Pancreas (tissue), 10 donors: ENCODE measurements at regions not wholly inside any gene's neighbourhood (a gene's known extent, or its start where the extent isn't known, plus 50 kb on each side); places are given as distances from the start of the nearest gene placed in this dataset.

Experiments used
- ATAC-seq, 4 donors: fragments of 200-7000 bp; cut with Tn5 transposase; one replicate each; pipeline versions ENCODE4 v1.8.0 to v1.9.1; 2020; ENCODE audit warnings: mild to moderate bottlenecking in 4 of 4, moderate library complexity in 4 of 4
- DNase-seq, 6 donors: peaks; one replicate each; pipeline ENCODE4 v3.0.0-alpha.2; 2020
- FAIRE-seq: peaks from 2 replicates; lab custom pipeline; 2012; peaks lifted over from hg19 to GRCh38; lab: Jason Lieb, UNC
- H3K27ac ChIP-seq, 4 donors: fragments of 200-600 bp; sonication (generic); 1 replicate in 3 of 4; 2 replicates in 1 of 4; pipeline versions ENCODE4 v1.5.0 to v1.8.0; 2020
- H3K27me3 ChIP-seq, 4 donors: fragments of 200-600 bp; one replicate each; pipeline ENCODE4 v1.8.0; 2021
- H3K36me3 ChIP-seq, 3 donors: fragments of 200-600 bp; sonication (generic) in 1 of 3; one replicate each; pipeline versions ENCODE4 v1.5.0 to v1.8.0; 2020 to 2021
- H3K4me1 ChIP-seq, 3 donors: fragments of 200-600 bp; one replicate each; pipeline ENCODE4 v1.8.0; 2021
- H3K4me3 ChIP-seq, 4 donors: fragments of 200-600 bp; sonication (generic) in 2 of 4; one replicate each; pipeline versions ENCODE4 v1.5.0 to v1.8.0; 2020 to 2021
- H3K9me3 ChIP-seq, 4 donors: fragments of 200-600 bp; one replicate each; pipeline ENCODE4 v1.8.0; 2021
- WGBS, 2 donors: extraction: QIAGEN DNeasy Blood & Tissue Kit; methylation state at CpG; one replicate each; pipeline ENCODE4 v1.1.7; 2013; 5-methylcytosine and 5-hydroxymethylcytosine counted together
- intact Hi-C, 3 donors: fragments of 100-400 bp; cut with DNase I; formaldehyde crosslinking; loops; one replicate each; pipeline versions ENCODE4 v1.11.1 to v1.14.2; 2022
- TF ChIP-seq, protein P1 (sequence below), 4 donors: fragments of 200-600 bp; sonication (generic) in 3 of 4; IDR thresholded peaks; one replicate each; pipeline versions ENCODE4 v1.5.0 to v1.8.0; 2021; ENCODE audit warnings: antibody characterized with exemption in 4 of 4
- donor health status: healthy with polysubstance abuse.
- donor health status: DM: no; HTN: no; CAD: no; lungs with moderate emphysema.
- donor health status: DM: no; HTN: no; CAD: no.
- donor health status: control.
- donor health status: control.
- donor health status: Bipolar disorder and iron deficiency.
- donor health status: DM: yes; HTN: yes; CAD: no.
- donor health status: DM: no; HTN: no; CAD: no.
- donor health status: DM: no; HTN: no; CAD: no.
- donor health status: DM: yes; HTN: yes; CAD: no.

DNA sequence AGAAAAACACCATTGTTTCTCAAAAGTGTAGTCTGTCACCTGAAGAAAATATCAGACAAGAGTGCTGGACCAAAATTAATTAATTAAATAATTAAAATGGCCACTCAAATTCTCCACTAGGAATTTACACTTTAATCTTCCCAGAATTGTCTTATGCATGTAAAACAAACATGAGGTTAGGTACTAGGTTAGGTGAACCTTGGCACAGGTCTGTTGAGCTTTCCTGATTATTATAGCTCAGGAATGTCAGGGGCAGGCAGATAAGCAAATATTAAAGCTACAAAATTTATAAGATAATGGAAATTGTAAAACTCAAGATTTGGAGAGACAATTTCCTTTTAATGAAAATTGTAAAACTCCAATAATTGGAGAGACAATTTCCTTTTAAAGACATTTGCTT, 253.2 kb downstream of the BMP4 start:
- no peaks in the 10 kb centered on the region for H3K36me3 ChIP-seq
- no peak for ATAC-seq
- H3K27ac ChIP-seq = no peak overlapping the region
- H3K4me3 ChIP-seq = no peak overlapping the region
- no peak for DNase-seq
- H3K9me3 ChIP-seq = no peaks in the 10 kb centered on the region
- FAIRE-seq = no peak
- H3K4me1 ChIP-seq = no peaks in the 10 kb centered on the region
- no peaks in the 10 kb centered on the region for H3K27me3 ChIP-seq
- TF ChIP-seq, protein P1, sequence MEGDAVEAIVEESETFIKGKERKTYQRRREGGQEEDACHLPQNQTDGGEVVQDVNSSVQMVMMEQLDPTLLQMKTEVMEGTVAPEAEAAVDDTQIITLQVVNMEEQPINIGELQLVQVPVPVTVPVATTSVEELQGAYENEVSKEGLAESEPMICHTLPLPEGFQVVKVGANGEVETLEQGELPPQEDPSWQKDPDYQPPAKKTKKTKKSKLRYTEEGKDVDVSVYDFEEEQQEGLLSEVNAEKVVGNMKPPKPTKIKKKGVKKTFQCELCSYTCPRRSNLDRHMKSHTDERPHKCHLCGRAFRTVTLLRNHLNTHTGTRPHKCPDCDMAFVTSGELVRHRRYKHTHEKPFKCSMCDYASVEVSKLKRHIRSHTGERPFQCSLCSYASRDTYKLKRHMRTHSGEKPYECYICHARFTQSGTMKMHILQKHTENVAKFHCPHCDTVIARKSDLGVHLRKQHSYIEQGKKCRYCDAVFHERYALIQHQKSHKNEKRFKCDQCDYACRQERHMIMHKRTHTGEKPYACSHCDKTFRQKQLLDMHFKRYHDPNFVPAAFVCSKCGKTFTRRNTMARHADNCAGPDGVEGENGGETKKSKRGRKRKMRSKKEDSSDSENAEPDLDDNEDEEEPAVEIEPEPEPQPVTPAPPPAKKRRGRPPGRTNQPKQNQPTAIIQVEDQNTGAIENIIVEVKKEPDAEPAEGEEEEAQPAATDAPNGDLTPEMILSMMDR (IDR thresholded peaks at IDR 0.05) = no peak
- intact Hi-C loops = no loop called here

GRCh38 chr14:53701108-53701875, 255.3 kb downstream of the BMP4 start:
- TF ChIP-seq, protein P1 (IDR thresholded peaks at IDR 0.05) = no peak
- Histone ChIP-seq H3K36me3 (no peaks in the 10 kb centered on the region), H3K27me3 (no peaks in the 10 kb centered on the region)

DNA sequence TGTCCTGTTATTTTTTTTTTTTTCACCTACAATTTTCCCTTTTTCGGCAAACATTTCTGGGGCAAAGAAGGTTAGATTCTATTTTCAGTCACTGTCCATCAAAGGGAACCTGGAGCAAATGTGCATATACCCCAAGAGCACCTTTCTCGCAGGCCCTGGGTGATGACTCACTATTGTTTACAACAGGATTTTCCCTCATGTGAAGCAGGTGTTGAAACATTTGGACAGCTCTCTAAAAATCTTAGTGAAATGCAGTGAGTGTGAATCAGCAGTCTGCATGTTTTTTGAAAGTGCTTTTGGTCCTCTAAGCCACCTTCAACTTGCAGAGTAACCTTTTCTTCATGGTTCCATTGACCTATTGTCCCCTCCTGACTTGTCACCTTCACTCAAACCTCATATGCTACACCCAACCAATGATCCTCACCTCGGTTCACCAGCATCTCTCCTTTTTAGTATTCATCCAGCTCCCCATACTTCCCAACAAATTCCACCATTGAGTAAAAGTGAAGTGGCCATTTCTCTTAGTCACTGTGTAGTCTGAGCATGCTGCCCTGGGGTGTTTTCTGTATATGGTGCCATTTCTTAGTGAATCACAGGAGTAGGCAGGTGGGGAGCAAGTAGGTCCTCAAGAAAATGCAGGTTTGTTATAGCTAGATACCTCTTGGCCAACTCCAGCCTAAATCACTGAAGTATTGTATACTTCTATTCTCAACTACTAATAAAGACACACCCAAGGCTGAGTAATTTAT, 260.2 kb downstream of the BMP4 start:
- H3K27ac ChIP-seq = no peak overlapping the region
- WGBS, 2 donors = 68 to 76% methylated on average over 3 of the region's 3 CpGs
- ATAC-seq (no peak), DNase-seq (no peak), FAIRE-seq (no peak)
- no peaks in the 10 kb centered on the region for H3K9me3 ChIP-seq
- no peaks in the 10 kb centered on the region for H3K36me3 ChIP-seq
- TF ChIP-seq, protein P1 (IDR thresholded peaks at IDR 0.05) = no peak
- H3K4me1 ChIP-seq = no peaks in the 10 kb centered on the region
- H3K4me3 ChIP-seq = no peak overlapping the region
- no peaks in the 10 kb centered on the region for H3K27me3 ChIP-seq
- intact Hi-C loops = no loop called here

More at GRCh38 chr14:53701108-53701875, 255.3 kb downstream of the BMP4 start:
- intact Hi-C loops = no loop called here
- no peak for FAIRE-seq
- H3K4me3 ChIP-seq = no peak overlapping the region
- ATAC-seq = no peak
- no peaks in the 10 kb centered on the region for H3K9me3 ChIP-seq
- no peak overlapping the region for H3K27ac ChIP-seq
- WGBS, 2 donors = 73 to 81% methylated on average over 3 of the region's 3 CpGs
- DNase-seq = no peak
- no peaks in the 10 kb centered on the region for H3K4me1 ChIP-seq

DNA sequence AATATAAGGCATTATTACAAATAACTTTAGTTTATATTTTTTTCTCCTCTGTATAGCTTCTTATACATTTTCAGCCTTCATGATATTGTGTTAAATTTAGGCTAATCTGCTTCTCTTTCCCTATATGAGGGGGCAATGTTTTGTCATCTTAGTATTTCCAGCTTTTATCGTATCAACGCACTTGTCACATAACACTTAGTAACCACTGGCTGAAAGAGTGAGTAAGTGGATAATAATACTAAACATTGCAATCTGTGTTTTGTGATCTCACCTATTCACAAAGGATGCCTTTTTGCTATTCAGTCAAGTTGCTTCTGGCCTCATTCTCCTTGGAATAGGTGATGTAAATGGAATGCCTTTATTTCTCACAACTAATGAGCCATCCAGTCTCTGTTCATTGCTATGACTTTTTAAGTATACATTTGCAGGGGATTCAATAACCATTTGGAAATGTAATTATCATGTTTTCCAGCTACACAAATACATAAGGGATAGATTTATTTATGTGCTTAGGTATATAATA, 260.9 kb downstream of the BMP4 start:
- no peak overlapping the region for H3K4me3 ChIP-seq
- no peaks in the 10 kb centered on the region for H3K4me1 ChIP-seq
- no peak for ATAC-seq
- TF ChIP-seq, protein P1 (IDR thresholded peaks at IDR 0.05) = no peak
- no peaks in the 10 kb centered on the region for H3K36me3 ChIP-seq
- H3K27me3 ChIP-seq = no peaks in the 10 kb centered on the region
- H3K27ac ChIP-seq = no peak overlapping the region
- WGBS, 2 donors = 87 to 91% methylated on average over 2 of the region's 2 CpGs
- H3K9me3 ChIP-seq = no peaks in the 10 kb centered on the region
- intact Hi-C loops = no loop called here
- no peak for FAIRE-seq
- DNase-seq = no peak
